Kidney epithelial cell (primary cell): ENCODE measurements at regions not wholly inside any gene's neighbourhood (a gene's known extent, or its start where the extent isn't known, plus 50 kb on each side); places are given as distances from the start of the nearest gene placed in this dataset.

Experiments
- DNase-seq: peaks from one replicate; pipeline ENCODE4 v3.0.0-alpha.2; 2010; ENCODE audit warnings: low read depth
- H3K27me3 ChIP-seq: 2 replicates; pipeline ENCODE4 v1.6.0; 2011; ENCODE audit warnings: low read length; ENCODE audit not compliant: control insufficient read depth, insufficient read depth
- H3K36me3 ChIP-seq: 2 replicates; pipeline ENCODE4 v1.5.1; 2011; ENCODE audit warnings: low read length; ENCODE audit not compliant: control insufficient read depth, insufficient read depth
- H3K4me3 ChIP-seq: 2 replicates; pipeline ENCODE4 v1.5.1; 2011; ENCODE audit warnings: low read depth, mild to moderate bottlenecking, control low read depth, low read length
- CTCF ChIP-seq: IDR thresholded peaks from 2 replicates; pipeline ENCODE4 v1.5.1; 2011; ENCODE audit warnings: mild to moderate bottlenecking, moderate library complexity, low read length, control low read depth, inconsistent platforms; ENCODE audit not compliant: insufficient read depth, poor library complexity, severe bottlenecking

- Histone ChIP-seq H3K27me3 (no peaks in the 10 kb centered on the region), H3K36me3 (no peaks in the 10 kb centered on the region), H3K4me3 (no peak overlapping the region)
- no peak for DNase-seq
- no peak for TF ChIP-seq CTCF
Measured at GRCh38 chr3:135755330-135756105, 210.0 kb upstream of the PPP2R3A start.

GRCh38 chr3:135756106-135756668 lies 209.3 kb upstream of the PPP2R3A start:
- H3K36me3 ChIP-seq, result no peaks in the 10 kb centered on the region

GRCh38 chr3:135757421-135757820 lies 208.1 kb upstream of the PPP2R3A start:
- H3K36me3 ChIP-seq, result no peaks in the 10 kb centered on the region
- TF ChIP-seq CTCF, result no peak
- H3K27me3 ChIP-seq, result no peaks in the 10 kb centered on the region
- no peak overlapping the region for H3K4me3 ChIP-seq
- no peak for DNase-seq

More at GRCh38 chr3:135756106-135756668, 209.3 kb upstream of the PPP2R3A start:
- no peak for DNase-seq
- TF ChIP-seq CTCF, result no peak
- Histone ChIP-seq H3K27me3 (no peaks in the 10 kb centered on the region), H3K4me3 (no peak overlapping the region)

- Histone ChIP-seq H3K36me3 (no peaks in the 10 kb centered on the region), H3K4me3 (no peak overlapping the region), H3K27me3 (no peaks in the 10 kb centered on the region)
- DNase-seq, result no peak
- TF ChIP-seq CTCF, result no peak
Measured at GRCh38 chr3:135758961-135759360, 206.6 kb upstream of the PPP2R3A start.

GRCh38 chr3:135759651-135760050 lies 205.9 kb upstream of the PPP2R3A start:
- no peak overlapping the region for H3K4me3 ChIP-seq
- H3K36me3 ChIP-seq, result no peaks in the 10 kb centered on the region
- no peak for TF ChIP-seq CTCF
- no peak for DNase-seq
- H3K27me3 ChIP-seq, result no peaks in the 10 kb centered on the region
